HuH-7 (cell line): ENCODE measurements at regions not wholly inside any gene's neighbourhood (a gene's known extent, or its start where the extent isn't known, plus 50 kb on each side); places are given as distances from the start of the nearest gene placed in this dataset.

Experiments
- DNase-seq: peaks from one replicate; pipeline ENCODE4 v3.0.0; 2011; ENCODE audit warnings: low spot score

DNA sequence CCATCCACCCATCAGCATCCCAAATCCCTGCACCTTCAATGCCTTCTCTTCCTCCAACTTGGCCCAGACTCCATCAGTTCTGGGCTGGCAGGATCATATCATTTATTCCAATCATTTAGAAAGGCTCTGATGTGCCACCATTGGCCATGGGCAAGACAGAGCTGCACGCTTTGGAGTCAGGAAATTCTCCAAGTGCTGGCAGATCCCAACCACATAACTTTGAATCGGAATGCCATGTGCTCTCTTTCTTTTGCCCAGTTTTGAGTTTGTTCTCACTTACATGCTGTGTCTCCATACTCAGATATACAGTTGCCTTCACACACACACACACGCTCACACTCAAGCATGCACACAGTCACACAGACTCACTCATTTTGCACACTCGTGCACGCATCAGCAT lies 85.7 kb upstream of the GHITM start:
- DNase-seq = no peak

DNA sequence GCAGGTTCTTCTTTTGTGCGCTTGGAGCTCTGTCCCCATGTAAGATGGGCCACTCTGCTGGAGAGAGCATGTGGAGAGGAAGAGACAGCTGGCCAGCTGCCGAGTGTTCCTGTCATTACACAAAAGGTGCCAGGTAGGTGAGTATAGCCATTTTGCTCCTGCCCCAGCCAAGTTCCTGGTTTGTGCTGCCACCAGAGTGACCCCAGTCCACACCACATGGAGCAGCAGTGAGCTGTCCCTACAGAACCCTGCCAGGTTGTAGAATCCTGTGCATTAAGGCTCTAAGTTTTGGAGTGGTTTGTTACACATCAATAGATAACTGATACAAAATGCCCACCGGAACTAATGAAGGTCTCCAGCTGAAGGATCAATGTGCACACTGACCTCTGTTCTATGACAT lies 84.6 kb upstream of the GHITM start:
- peak; percentile 6 for DNase-seq

DNA sequence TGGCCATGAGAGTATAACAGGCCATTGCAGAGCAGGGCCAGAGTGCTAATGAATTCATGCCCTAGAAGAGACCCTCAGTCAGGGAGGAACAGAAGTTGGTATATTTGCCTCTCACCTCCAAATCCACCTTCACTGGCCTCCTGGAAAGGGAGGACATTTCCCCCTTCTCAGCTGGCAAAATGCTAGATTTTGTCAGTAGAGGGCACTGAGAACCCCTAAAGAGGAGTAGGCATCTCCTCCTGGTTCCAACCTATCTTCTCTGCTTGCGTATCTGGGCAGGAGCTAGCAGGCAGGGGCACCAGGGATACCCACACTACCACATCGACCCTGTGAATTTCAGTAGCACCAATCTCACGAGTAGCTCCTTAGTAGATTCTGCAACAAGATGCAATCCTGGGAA lies 79.8 kb upstream of the GHITM start:
- no peak for DNase-seq

DNA sequence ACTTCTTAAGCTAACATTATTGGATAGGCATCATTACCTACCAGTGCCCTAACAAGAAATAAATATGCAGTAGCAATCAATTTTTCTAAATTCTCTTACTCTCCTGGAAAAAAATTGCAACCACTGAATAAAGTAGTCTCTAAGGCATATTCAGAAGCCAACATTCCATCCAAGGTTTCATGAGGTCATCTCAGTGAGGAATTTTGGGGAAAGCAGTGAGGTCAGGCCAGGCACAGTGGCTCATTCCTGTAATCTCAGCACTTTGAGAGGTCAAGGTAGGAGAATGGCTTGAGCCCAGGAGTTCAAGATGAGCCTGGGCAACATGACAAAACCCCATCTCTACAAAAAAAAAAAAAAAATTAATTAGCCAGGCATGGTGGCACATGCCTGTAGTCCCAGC lies 75.9 kb upstream of the GHITM start:
- DNase-seq = no peak

DNA sequence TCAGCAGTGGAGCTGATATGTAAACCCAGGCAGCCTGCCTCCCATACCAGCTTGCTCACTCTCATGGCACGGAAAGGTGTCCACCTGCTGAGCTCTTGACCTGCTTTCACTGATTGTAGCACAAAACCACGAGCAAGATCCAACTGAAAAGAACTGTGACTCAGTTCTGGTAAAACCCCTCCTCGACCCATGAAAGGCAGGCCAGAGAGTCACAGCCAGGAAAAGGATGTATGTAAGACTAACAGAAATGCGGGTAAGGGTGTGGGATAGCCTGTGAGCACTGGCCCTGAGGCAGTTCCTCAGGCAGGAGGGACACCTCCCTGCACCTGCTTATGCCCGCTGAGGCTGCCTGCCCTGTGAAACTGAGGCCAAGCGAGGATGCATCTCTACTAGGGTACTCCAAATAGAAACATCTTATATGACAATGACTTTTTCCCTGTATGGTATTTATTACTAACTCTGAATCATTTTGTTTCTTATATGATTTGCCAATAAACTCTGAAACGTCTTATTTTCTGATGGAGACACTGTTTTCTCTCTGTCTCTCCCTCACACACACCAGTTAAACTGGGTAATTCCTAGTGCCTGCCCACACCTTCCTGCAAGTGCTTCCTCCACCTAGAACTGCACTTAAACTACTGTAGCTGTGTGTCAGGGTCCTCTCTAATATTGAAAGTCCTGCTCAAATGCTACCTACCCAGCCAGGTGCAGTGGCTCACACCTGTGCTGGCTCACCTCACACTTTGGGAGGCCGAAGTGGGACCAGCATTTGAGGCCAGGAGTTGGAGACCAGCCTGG lies 73.3 kb upstream of the GHITM start:
- DNase-seq = no peak

DNA sequence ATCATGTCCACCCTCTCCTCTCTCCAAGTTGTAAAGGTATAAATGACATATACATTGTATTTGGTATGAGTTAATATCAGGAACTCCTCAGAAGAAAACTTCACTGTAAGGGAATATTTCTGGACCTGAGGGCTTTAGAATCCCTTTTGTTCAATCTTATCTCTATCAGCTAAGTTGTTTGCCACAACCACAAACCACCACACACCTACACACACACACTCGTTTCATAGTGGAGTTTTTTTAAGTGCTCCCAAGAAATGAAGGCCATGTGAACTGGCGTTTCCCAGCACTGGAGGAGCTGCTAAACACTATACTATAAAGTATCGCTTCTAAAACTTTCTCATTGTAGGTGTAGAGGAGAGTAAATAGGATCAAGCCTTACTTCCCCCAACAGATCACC lies 64.8 kb upstream of the GHITM start:
- DNase-seq = no peak

DNA sequence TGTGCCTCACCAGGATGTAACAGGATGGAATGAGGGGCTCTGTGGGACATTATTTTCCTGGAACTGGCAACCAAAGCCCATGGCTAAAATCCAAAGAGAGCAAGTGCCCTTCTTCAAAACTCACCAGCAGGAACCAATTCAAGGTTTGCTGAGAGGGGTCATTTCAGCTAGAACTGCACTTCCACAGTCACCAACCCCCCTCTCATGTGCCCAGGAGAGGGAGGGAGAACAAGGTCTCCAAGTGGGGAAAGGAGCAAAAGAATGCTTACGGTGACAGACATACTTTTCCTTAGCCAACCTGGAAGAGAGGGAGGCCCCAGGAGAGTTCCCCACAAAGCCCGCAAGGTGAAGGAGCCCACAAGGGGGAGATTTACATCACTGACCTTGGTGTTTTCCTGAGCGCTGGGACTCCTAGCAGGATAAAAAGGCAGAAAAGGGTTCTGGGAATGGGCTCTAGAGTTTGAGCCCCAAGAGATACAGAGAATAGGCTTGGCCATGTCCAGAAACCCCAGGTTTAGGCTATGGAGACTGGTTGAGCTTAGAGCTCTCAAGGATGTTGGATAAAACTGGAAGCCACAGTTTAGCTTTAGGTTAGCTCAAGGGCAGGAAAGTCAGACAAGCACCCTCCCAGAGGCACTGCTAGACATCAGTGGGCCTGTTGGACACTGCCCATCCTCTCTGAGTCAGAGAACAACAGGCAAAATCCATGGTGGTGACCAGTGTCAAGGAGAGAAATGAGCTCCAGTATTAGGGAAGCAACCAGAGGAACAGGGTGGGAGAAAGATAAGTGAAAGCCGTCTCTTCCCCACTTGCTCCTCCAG lies 63.9 kb upstream of the GHITM start:
- DNase-seq = no peak

DNA sequence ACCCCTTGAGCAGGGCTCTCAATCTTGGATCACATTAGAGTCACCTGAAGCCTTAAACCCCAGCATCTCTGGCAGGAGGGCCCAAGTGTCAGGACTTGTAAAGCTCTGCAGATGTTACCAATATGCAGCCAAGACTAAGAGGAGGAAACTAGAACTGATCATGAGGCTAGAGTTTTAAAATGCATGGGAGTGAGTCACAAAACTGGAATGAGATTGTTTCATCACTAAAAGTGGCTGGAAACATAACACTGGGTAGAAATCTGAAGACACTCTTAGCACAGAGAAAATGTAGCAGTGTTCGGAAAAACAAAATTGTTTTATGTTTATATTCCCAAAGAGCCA lies 63.3 kb upstream of the GHITM start:
- no peak for DNase-seq

DNA sequence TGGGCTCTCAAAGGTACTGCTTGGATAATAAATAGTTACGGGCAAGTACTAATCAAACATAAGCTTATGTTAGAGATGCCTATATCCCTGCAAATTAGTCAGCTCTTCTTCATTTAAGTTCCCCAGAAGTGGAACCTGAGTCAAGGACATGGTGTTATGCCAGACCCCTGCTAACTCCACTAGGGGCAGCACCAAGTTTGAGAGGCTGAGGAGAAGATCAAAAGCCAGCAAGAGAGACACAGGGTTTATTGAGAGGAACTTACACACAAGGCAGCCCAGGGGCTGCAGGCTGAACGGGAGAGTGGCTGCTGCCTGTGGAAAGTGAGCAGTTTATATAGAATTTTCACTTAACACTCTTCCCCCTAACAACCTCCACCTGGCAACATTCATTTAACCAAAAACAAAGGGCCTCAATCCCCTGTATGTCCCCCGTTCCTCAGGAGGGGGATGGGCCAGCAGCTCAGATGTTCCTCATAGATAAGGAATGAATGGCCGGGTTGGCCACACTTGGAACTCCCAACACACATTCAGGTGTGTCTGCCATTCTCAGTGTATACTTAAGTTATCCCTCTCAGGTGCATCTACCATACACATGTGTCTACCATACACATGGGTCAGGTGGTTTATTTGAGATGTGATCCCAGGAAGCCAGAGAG lies 62.6 kb upstream of the GHITM start:
- DNase-seq = peak; percentile 28

DNA sequence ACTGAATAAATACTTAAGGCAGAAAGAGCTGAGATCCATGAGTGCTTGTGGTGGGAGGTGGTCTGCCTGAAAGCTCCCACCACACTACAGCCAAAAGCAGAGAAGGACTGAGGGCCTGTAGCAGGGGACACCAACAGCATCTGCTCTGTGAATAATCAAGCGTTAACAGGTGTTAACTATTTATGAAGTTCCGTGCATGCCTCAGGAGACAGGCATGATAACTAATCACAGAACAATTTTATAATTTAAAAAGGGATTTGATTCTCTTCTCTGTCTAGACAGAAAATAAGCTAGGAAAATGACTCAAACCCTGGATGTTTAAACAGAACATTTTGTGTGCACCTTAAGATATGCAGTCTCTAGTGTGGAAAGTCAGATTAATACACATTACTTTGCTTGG lies 61.5 kb upstream of the GHITM start:
- DNase-seq = no peak

DNA sequence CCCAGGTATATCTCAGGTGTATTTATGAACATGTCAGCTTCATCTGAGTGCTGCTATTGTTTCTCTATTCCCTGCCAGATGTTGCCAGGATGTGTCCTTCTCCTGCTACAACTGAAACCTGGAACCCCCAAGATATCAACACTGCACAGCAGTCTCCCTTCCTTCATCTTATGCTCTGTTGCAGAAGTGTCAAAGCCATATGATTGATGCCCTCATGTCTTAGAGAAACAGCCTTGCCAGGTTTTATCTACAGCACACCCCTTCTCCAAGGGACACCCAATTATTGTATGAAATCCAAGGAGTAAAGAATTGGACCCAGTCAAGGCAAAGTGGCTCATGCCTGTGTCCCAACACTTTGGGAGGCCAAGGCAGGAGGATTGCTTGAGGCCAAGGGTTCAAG lies 60.5 kb upstream of the GHITM start:
- DNase-seq = no peak

DNA sequence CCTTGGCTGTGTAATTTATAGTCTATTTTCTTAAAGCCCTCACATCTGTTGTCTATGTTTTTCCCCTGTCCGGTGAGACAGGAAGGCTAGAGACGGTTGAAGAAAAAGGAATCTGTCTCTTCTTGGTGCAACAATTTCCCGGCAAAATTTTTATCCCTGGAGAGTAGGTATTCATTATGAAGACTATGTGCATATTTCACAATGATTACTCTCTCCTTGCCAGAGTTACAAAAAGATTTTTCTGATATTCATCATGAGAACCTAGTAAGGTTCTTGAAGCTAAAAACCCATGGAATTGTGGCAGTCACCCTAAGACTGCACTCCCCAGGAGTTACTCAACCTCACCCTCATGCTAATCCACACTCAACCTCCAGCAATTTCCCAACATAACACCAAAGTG lies 55.0 kb upstream of the GHITM start:
- no peak for DNase-seq

DNA sequence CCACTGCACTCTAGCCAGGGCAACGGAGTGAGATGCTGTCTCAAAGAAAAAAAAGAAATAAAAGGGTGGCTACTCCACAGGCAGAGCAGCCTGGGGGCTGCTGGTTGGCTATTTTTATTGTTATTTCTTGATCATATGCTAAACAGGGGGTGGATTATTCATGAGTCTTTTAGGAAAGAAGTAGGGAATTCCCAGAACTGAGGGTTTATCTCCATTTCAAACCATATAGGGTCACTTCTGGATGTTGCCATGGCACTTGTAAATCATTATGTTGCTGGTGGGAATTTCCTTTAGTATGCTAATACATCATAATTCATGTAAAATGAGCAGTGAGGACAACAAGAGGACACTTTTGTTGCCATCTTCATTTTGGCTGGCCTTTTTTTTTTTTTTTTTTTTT lies 52.1 kb upstream of the GHITM start:
- DNase-seq = no peak

DNA sequence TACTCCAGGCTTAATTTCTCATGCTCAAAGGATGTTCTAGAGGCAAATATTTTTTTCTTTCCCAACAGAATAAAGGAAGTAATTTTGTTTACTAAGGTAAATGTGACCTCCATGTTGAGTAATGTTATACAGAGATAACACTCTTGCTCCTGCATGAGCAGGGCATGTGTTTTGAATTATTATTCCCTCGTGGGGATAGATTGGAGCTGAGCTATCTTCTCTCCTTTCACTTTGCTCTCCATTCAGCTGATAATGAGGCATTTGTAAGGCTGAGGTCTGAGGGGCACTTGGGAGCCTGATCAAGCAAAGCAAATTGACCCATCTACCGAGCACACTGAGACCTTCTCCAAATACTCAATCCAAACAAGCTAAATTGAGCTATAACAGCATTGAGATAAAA lies 50.7 kb upstream of the GHITM start:
- DNase-seq = no peak

DNA sequence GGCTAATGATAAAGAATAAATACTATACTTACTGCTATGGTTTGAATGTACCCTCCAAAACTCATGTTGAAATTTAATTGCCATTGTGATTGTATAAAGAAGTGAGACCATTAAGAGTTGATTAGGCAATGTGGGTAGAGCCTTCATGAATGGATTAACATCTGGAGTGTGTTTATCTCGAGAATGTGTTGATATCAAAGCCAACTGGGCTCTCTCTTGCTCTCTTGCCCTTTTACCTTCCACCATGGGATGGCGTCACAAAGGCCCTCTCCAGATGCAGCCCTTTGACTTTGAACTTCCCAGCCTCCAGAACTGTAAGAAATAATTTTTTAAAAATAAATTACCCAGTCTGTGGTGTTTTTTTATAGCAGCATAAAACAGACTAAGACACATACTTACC lies 50.1 kb upstream of the GHITM start:
- no peak for DNase-seq
